Left colon (tissue), 2 donors: ENCODE measurements at regions not wholly inside any gene's neighbourhood (a gene's known extent, or its start where the extent isn't known, plus 50 kb on each side); places are given as distances from the start of the nearest gene placed in this dataset.
A peak's percentile ranks its signal among the peaks of the same experiment; 100 is the strongest.

Source experiments
- ATAC-seq: fragments of 200-7000 bp; cut with Tn5 transposase; one replicate; pipeline ENCODE4 v1.9.1; 2020; ENCODE audit warnings: mild to moderate bottlenecking, moderate library complexity
- DNase-seq, 2 donors: peaks; one replicate each; pipeline ENCODE4 v3.0.0-alpha.2; 2020
- intact Hi-C, 2 donors: fragments of 100-400 bp; cut with DNase I in 1 of 2; cut with micrococcal nuclease in 1 of 2; formaldehyde crosslinking; loops; one replicate each; pipeline versions ENCODE4 v1.11.2 to v1.14.0; 2022; cut with DNase I, micrococcal nuclease
- donor health status: DM: no; HTN: no; CAD: no.
- donor health status: DM: yes; HTN: yes; CAD: no.

- ATAC-seq: no peak
- intact Hi-C loops: no loop called here
- no peak for DNase-seq
These were observed 61.3 kb upstream of the UGT8 start for GRCh38 chr4:114537352-114537751.

DNA sequence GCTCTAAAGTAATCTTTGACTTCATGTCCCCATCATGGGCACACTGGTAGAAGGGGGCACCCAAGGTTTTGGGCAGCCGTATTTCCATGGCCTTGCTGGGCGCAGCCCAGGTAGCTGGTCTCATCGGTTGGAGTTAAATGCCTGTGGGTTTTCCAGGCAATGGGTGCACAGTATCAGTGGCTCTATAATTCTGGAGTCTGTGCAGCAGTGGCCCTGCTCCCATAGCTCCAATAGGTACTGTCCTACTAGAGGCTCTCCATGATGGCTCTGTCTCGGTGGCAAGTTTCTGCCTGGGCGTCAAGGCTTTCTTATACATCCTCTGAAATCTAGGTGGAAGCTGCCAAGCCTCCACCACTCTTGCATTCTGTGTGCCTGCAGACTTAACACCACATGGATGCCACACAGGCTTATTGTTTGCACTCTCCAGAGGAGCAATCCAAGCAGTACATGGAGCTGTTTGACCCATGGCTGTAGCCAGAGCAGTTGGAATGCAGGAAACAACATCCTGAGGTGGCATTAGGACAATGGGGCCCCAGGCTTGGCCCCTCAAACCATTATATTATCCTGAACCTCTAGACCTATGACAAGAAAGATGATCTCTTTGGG, 60.5 kb upstream of the UGT8 start:
- ATAC-seq: no peak
- intact Hi-C loops: no loop called here
- no peak for DNase-seq

GRCh38 chr4:114539985-114540384, 58.6 kb upstream of the UGT8 start:
- DNase-seq (no peak), ATAC-seq (no peak)
- intact Hi-C loops: no loop called here

DNA sequence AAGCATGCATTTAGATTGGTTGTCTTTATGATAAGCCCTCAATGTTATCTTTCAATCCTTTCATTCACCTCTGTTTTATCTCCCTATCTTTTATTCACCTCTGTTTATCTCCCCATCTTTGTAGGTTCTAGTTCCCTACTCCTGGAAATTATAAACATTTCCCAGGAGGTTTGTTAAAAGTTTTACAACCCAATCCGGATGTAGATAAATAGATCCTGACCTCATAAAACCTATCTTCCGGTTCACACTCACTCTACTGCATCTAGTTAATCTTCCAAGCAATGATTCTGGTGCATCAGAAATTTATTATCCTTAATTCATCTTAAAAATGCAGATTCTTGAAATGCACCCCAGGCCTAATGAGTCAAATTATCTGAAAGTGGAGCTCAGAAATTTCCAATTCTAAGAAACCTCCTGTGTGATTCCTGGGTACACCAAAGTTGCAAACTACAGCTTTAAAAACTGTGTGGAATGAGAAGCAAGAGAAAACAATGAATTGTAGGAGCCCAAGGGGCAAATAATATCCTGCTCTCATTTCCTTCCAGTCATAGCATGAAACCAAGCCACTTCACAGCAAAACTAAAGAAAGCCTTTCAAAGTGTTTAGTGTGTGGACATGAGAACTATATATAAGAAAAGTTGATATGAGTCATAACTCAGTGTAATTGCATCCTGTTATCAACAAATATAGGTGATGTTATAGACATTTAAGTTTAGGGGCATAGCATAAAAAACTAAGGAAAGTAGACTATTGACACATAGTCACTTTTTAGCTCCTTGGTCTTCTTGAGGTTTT, 51.1 kb upstream of the UGT8 start:
- no peak for DNase-seq
- intact Hi-C loops: no loop called here
- peak; percentile 95 for ATAC-seq
